HepG2 (cell line): ENCODE measurements at regions not wholly inside any gene's neighbourhood (a gene's known extent, or its start where the extent isn't known, plus 50 kb on each side); places are given as distances from the start of the nearest gene placed in this dataset.

ENCODE experiments used
- ATAC-seq: fragments of 200-7000 bp; cut with Tn5 transposase; 3 replicates; pipeline ENCODE4 v1.9.1; 2020; ENCODE audit warnings: mild to moderate bottlenecking, moderate library complexity
- BruUV-seq: library from RNA; stranded (reverse); fragments of 400-500 nt; replicated peaks from 2 replicates; lab custom pipeline; 2021; lab: Mats Ljungman, UMichigan
- CTCF ChIA-PET: fragments of 300-600 bp; formaldehyde crosslinking; extraction: SDS; loops from one replicate; lab custom pipeline; 2021; ENCODE audit warnings: low total read pairs, inconsistent platforms, low intra/inter-chr PET ratio; lab: Yijun Ruan, JAX
- POLR2A ChIA-PET: fragments of 350-600 bp; sonication (Branson Sonifier 250); formaldehyde crosslinking; loops from one replicate; lab custom pipeline; 2020; ENCODE audit warnings: antibody characterized with exemption, inconsistent platforms; lab: Yijun Ruan, JAX
- DNase-seq: peaks from one replicate; pipeline ENCODE4 v3.0.0-alpha.2; 2015; ENCODE audit warnings: low spot score
- FAIRE-seq: peaks from 3 replicates; lab custom pipeline; 2011; peaks lifted over from hg19 to GRCh38; lab: Jason Lieb, UNC
- H2AFZ ChIP-seq: one replicate; pipeline ENCODE4 v1.6.1; 2011; ENCODE audit warnings: low read length, inconsistent platforms
- H3K27ac ChIP-seq: fragments of 300-600 bp; 3 replicates; pipeline ENCODE4 v1.8.0; 2011; ENCODE audit warnings: mixed run types, mild to moderate bottlenecking, mixed read lengths, low read length, inconsistent platforms; ENCODE audit not compliant: insufficient read depth; ENCODE audit errors: extremely low read length
- H3K27me3 ChIP-seq, 2 experiments: fragments of 200-600 bp in 1 of 2; 2 replicates in 1 of 2; 3 replicates in 1 of 2; pipeline versions ENCODE4 v1.6.0 to v1.8.0; 2011; ENCODE audit warnings: low read length in 2 of 2, mild to moderate bottlenecking in 2 of 2, moderate library complexity in 2 of 2, inconsistent platforms in 1 of 2; ENCODE audit not compliant: insufficient read depth in 2 of 2, control insufficient read depth in 1 of 2
- H3K36me3 ChIP-seq, 2 experiments: fragments of 200-600 bp in 1 of 2; replicated peaks in 1 of 2; 2 replicates in 1 of 2; 3 replicates in 1 of 2; pipeline versions ENCODE4 v1.5.1 to v1.8.0; 2011; ENCODE audit warnings: low read length in 2 of 2, inconsistent platforms in 1 of 2; ENCODE audit not compliant: insufficient read depth in 2 of 2, control insufficient read depth in 1 of 2
- H3K4me1 ChIP-seq: 2 replicates; pipeline ENCODE4 v1.5.1; 2012; ENCODE audit warnings: low read length, inconsistent platforms; ENCODE audit not compliant: insufficient read depth
- H3K4me2 ChIP-seq: 2 replicates; pipeline ENCODE4 v1.6.0; 2011; ENCODE audit warnings: low read depth, low read length, inconsistent platforms
- H3K4me3 ChIP-seq, 3 experiments: fragments of 200-600 bp in 1 of 3; sonication (generic), shearing (Covaris generic) in 1 of 3; replicated peaks in 1 of 3; 2 replicates each; pipeline ENCODE4 v1.5.1; 2011 to 2016; ENCODE audit warnings: low read length in 3 of 3, inconsistent platforms in 2 of 3, low read depth in 2 of 3, mild to moderate bottlenecking in 2 of 3, control low read depth in 1 of 3, mixed read lengths in 1 of 3; ENCODE audit not compliant: insufficient read depth in 1 of 3
- H3K79me2 ChIP-seq: one replicate; pipeline ENCODE4 v1.6.1; 2011; ENCODE audit warnings: low read length, inconsistent platforms; ENCODE audit not compliant: insufficient read depth
- H3K9ac ChIP-seq: 2 replicates; pipeline ENCODE4 v1.6.0; 2011; ENCODE audit warnings: mild to moderate bottlenecking, low read depth, low read length, inconsistent platforms; ENCODE audit not compliant: insufficient read depth
- H3K9me3 ChIP-seq: 2 replicates; pipeline ENCODE4 v1.5.1; 2012; ENCODE audit warnings: mild to moderate bottlenecking, low read length
- H4K20me1 ChIP-seq: 2 replicates; pipeline ENCODE4 v1.6.0; 2011; ENCODE audit warnings: inconsistent platforms, mild to moderate bottlenecking, low read length, moderate library complexity; ENCODE audit not compliant: insufficient read depth
- ETV5 ChIP-seq: IDR thresholded peaks from 2 replicates; pipeline ENCODE4 v1.6.1; 2018; ENCODE audit warnings: missing biosample characterization, missing genetic modification reagents, inconsistent platforms, borderline replicate concordance
- FOXK2 ChIP-seq: fragments of 450-650 bp; IDR thresholded peaks from 2 replicates; pipeline ENCODE4 v1.6.1; 2016
- HNRNPUL1 ChIP-seq: fragments of 200-400 bp; formaldehyde crosslinking; IDR thresholded peaks from 2 replicates; pipeline ENCODE4 v1.6.1; 2017; ENCODE audit warnings: low read depth, mild to moderate bottlenecking, low read length, moderate library complexity
- KDM6A ChIP-seq: IDR thresholded peaks from 2 replicates; pipeline ENCODE4 v1.6.1; 2016; ENCODE audit warnings: low read depth
- ZFP82 ChIP-seq: sonication (generic); formaldehyde crosslinking; IDR thresholded peaks from 2 replicates; pipeline ENCODE4 v1.5.1; 2020; ENCODE audit warnings: mild to moderate bottlenecking, missing genetic modification reagents, borderline replicate concordance
- ZNF431 ChIP-seq: sonication (generic); formaldehyde crosslinking; IDR thresholded peaks from 2 replicates; pipeline ENCODE4 v1.9.0; 2022; ENCODE audit warnings: missing genetic modification reagents, low read depth, mild to moderate bottlenecking, borderline replicate concordance
- ZNF720 ChIP-seq: sonication (generic); formaldehyde crosslinking; IDR thresholded peaks from 2 replicates; pipeline ENCODE4 v1.4.0; 2020; ENCODE audit warnings: missing genetic modification reagents
- WGBS: methylation state at CpG from one replicate; pipeline ENCODE4 v1.1.6; 2017; ENCODE audit warnings: low lambda C conversion rate; 5-methylcytosine and 5-hydroxymethylcytosine counted together
- in situ Hi-C: cut with HindIII; loops from 2 replicates; pipeline ENCODE4 v1.10.0; 2017; ENCODE audit warnings: low pct_unique_long_range_greater_than_20kb; ENCODE audit not compliant: extremely low pct_ligation_motif_present
- intact Hi-C: fragments of 100-400 bp; cut with micrococcal nuclease; formaldehyde crosslinking; loops from one replicate; pipeline ENCODE4 v1.10.0; 2022; ENCODE audit not compliant: unreplicated experiment
- TF ChIP-seq, protein P1 (sequence below): sonication (generic); formaldehyde crosslinking; conservative IDR thresholded peaks from 2 replicates; pipeline ENCODE4 v1.4.0; 2020; ENCODE audit warnings: missing genetic modification reagents

DNA sequence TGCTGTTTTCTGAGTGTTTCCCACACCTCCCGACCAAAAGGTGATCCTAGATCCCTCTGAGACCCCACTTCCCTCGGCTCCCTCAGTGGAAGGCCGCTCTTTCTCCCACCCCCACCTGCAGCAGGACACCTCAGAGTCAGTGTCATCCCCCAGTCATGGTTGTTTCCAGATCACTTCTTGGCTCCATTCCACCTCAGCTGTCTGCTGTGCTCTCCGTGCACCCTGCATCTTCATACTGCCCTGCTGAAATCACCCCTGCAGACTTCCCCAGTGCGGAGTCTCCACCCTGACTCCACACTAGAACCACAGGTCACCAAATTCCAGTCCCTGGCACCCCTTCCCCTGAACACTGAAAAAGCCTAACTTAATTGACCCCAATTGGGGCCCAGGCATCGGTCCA lies 255.1 kb upstream of the CDYL start:
- H4K20me1 ChIP-seq: no peaks in the 10 kb centered on the region
- no peak for DNase-seq
- H2AFZ ChIP-seq: no peak overlapping the region
- POLR2A ChIA-PET: no interaction called here
- in situ Hi-C loops: no loop called here
- H3K4me1 ChIP-seq: no peaks in the 10 kb centered on the region
- no peaks in the 10 kb centered on the region for H3K79me2 ChIP-seq
- H3K4me2 ChIP-seq: no peak overlapping the region
- peaks cover 0 to 34% of the 10 kb centered on the region in 2 experiments; a peak in 3 of 5 replicates for H3K27me3 ChIP-seq
- WGBS: 20% methylated on average over 6 of the region's 6 CpGs
- H3K27ac ChIP-seq: no peak overlapping the region
- TF ChIP-seq ZNF431 (no peak), HNRNPUL1 (no peak)
- TF ChIP-seq, all 625 proteins: peak for 0
- CTCF ChIA-PET: no interaction called here
- intact Hi-C loops: no loop called here
- no peak for FAIRE-seq
- Histone ChIP-seq H3K9ac (no peak overlapping the region), H3K4me3 (no peak overlapping the region), H3K9me3 (no peaks in the 10 kb centered on the region), H3K36me3 (no peaks in the 10 kb centered on the region)
- BruUV-seq: no TSS peak
- ATAC-seq: no peak

DNA sequence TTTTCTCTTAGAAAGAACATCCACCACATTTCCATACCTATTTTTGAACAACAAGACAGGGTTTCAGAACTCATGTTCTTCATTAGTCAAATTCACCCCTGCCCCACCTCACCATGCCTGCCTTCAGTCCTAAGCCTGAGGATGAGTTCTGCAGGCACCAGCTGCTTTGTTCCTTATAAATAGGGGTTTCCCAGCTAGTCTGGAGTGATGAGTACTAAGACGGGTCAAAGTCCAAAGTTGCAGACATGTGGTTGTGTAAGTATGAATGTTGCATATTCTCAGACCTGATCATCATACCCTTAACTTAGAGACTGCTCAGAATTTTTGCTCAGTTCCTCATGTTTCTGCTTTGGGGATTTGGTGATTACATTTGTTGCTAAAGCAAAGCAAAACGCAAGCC lies 257.7 kb upstream of the CDYL start:
- Histone ChIP-seq H2AFZ (no peak overlapping the region), H3K9ac (no peak overlapping the region), H3K36me3 (no peaks in the 10 kb centered on the region), H3K4me1 (no peaks in the 10 kb centered on the region), H3K9me3 (no peaks in the 10 kb centered on the region), H4K20me1 (no peaks in the 10 kb centered on the region), H3K4me2 (no peak overlapping the region), H3K27ac (no peak overlapping the region), H3K27me3 (peaks cover 0 to 41% of the 10 kb centered on the region in 2 experiments; a peak in 4 of 5 replicates), H3K79me2 (no peaks in the 10 kb centered on the region), H3K4me3 (no peak overlapping the region)
- 0% methylated on average over 2 of the region's 2 CpGs for WGBS
- intact Hi-C loops (no loop called here), in situ Hi-C loops (no loop called here)
- TF ChIP-seq FOXK2 (no peak), ETV5 (no peak), ZFP82 (CRISPR knock-in tag) (no peak), KDM6A (no peak), ZNF720 (CRISPR knock-in tag) (no peak)
- TF ChIP-seq, protein P1, sequence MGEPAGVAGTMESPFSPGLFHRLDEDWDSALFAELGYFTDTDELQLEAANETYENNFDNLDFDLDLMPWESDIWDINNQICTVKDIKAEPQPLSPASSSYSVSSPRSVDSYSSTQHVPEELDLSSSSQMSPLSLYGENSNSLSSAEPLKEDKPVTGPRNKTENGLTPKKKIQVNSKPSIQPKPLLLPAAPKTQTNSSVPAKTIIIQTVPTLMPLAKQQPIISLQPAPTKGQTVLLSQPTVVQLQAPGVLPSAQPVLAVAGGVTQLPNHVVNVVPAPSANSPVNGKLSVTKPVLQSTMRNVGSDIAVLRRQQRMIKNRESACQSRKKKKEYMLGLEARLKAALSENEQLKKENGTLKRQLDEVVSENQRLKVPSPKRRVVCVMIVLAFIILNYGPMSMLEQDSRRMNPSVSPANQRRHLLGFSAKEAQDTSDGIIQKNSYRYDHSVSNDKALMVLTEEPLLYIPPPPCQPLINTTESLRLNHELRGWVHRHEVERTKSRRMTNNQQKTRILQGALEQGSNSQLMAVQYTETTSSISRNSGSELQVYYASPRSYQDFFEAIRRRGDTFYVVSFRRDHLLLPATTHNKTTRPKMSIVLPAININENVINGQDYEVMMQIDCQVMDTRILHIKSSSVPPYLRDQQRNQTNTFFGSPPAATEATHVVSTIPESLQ (CRISPR knock-in tag): no peak
- CTCF ChIA-PET: no interaction called here
- POLR2A ChIA-PET: no interaction called here
- DNase-seq (no peak), FAIRE-seq (peak; percentile 32), ATAC-seq (no peak)
- BruUV-seq: no TSS peak
